ENCODE measurements at regions not wholly inside any gene's neighbourhood (a gene's known extent, or its start where the extent isn't known, plus 50 kb on each side); places are given as distances from the start of the nearest gene placed in this dataset.
"Not testable (repeated sequence)": the region's sequence is repeated elsewhere in the genome, so short reads cannot be mapped to it uniquely, and the experiment has no call there.

GRCh38 chr2:57417007-57417406 lies 629.6 kb upstream of the VRK2 start:
- no peak overlapping the region for H3K27ac ChIP-seq
- DNase-seq = no peak
- intact Hi-C loops (cut with DNase I) = no loop called here
- no peaks in the 10 kb centered on the region for H3K27me3 ChIP-seq
- peaks cover 0 to 8% (median 7%) of the 10 kb centered on the region in 3 donors for H3K9me3 ChIP-seq
- no peak for TF ChIP-seq CTCF (IDR thresholded peaks at IDR 0.05)
- TF ChIP-seq POLR2A (IDR thresholded peaks at IDR 0.05) = no peak
- H3K4me1 ChIP-seq = no peaks in the 10 kb centered on the region
- no peaks in the 10 kb centered on the region for H3K36me3 ChIP-seq
- 48 to 63% methylated on average over 4 of the region's 4 CpGs for WGBS, 2 donors
- H3K4me3 ChIP-seq = no peak overlapping the region

DNA sequence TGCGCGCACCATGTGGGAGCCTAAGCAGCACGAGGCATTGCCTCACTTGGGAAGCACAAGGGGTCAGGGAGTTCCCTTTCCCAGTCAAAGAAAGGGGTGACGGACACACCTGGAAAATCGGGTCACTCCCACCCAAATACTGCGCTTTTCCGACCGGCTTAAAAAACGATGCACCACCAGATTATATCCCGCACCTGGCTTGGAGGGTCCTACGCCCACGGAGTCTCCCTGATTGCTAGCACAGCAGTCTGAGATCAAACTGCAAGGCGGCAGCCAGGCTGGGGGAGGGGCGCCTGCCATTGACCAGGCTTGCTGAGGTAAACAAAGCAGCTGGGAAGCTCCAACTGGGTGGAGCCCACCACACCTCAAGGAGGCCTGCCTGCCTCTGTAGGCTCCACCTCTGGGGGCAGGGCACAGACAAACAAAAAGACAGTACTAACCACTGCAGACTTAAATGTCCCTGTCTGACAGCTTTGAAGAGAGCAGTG lies 627.7 kb upstream of the VRK2 start:
- intact Hi-C loops (cut with DNase I); H3K4me3 ChIP-seq; H3K27me3 ChIP-seq; H3K9me3 ChIP-seq; H3K27ac ChIP-seq; H3K4me1 ChIP-seq; DNase-seq; H3K36me3 ChIP-seq: not testable (repeated sequence)
- WGBS, 2 donors = 60% methylated on average over 10 of the region's 14 CpGs; no CpG with 5 or more reads in 1 of the 2 donors

DNA sequence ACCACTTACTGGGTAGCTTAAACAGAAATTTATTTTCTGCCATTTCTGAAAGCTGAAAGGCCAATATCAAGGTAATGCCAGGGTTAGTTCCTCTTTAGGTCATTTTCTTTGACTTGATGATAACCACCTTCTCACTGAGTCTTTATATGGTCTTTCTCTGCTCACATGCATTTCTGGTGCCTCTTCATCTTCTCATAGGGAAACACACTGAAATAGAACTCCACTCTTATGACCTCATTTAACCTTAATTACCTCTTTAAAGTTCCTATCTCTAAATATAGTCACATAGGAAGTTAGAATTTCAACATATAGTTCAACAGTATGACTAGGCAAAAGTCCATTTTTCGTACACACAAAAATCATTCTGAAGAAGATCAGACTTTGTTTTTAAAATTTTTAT lies 616.8 kb upstream of the VRK2 start:
- Histone ChIP-seq H3K4me3 (no peak overlapping the region), H3K36me3 (no peaks in the 10 kb centered on the region), H3K27me3 (no peaks in the 10 kb centered on the region), H3K9me3 (no peaks in the 10 kb centered on the region), H3K27ac (no peak overlapping the region), H3K4me1 (no peaks in the 10 kb centered on the region)
- no peak for DNase-seq
- intact Hi-C loops (cut with DNase I) = no loop called here
- TF ChIP-seq POLR2A (IDR thresholded peaks at IDR 0.05) (no peak), CTCF (IDR thresholded peaks at IDR 0.05) (no peak)
- WGBS, 2 donors = 59 to 68% methylated on average over 1 of the region's 1 CpG

- intact Hi-C loops (cut with DNase I) = no loop called here
- TF ChIP-seq CTCF (IDR thresholded peaks at IDR 0.05) = no peak
- TF ChIP-seq POLR2A (IDR thresholded peaks at IDR 0.05) = no peak
- H3K36me3 ChIP-seq = no peaks in the 10 kb centered on the region
- 9 to 53% methylated on average over 1 of the region's 1 CpG for WGBS, 2 donors
- H3K9me3 ChIP-seq = no peaks in the 10 kb centered on the region
- DNase-seq = no peak
- no peak overlapping the region for H3K4me3 ChIP-seq
- H3K27me3 ChIP-seq = no peaks in the 10 kb centered on the region
- H3K4me1 ChIP-seq = no peaks in the 10 kb centered on the region
- H3K27ac ChIP-seq = no peak overlapping the region
These were observed 614.1 kb upstream of the VRK2 start for GRCh38 chr2:57432528-57432927.

DNA sequence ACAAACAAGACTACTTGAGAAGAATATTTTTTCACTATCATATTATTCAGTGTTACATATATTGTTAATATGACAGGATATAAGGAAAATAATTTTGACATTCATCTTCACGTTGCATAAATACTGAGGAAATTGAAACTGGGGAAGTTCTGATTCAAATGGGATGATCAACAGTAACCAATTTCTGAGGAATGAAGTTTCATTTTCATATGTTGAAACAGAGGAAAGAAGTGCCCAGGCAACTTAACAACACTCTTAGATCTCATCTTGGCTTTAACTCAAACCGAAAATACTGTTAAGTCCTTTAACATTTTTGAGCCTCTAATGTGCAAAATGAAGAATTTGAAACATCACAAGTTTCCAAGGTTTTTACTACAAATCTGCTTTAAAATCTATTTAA lies 612.2 kb upstream of the VRK2 start:
- Histone ChIP-seq H3K36me3 (no peaks in the 10 kb centered on the region), H3K27me3 (no peaks in the 10 kb centered on the region), H3K27ac (no peak overlapping the region), H3K9me3 (no peaks in the 10 kb centered on the region), H3K4me1 (no peaks in the 10 kb centered on the region), H3K4me3 (no peak overlapping the region)
- TF ChIP-seq POLR2A (IDR thresholded peaks at IDR 0.05) = no peak
- TF ChIP-seq CTCF (IDR thresholded peaks at IDR 0.05) = no peak
- no peak for DNase-seq
- WGBS, 2 donors = 55 to 59% methylated on average over 2 of the region's 2 CpGs
- intact Hi-C loops (cut with DNase I) = no loop called here

- Histone ChIP-seq H3K36me3 (no peaks in the 10 kb centered on the region), H3K9me3 (no peaks in the 10 kb centered on the region), H3K27me3 (no peaks in the 10 kb centered on the region), H3K4me3 (no peak overlapping the region), H3K4me1 (no peaks in the 10 kb centered on the region), H3K27ac (no peak overlapping the region)
- 79 to 81% methylated on average over 1 of the region's 1 CpG for WGBS, 2 donors
- intact Hi-C loops (cut with DNase I) = no loop called here
- DNase-seq = no peak
- TF ChIP-seq POLR2A (IDR thresholded peaks at IDR 0.05) (no peak), CTCF (IDR thresholded peaks at IDR 0.05) (no peak)
These were observed 611.6 kb upstream of the VRK2 start for GRCh38 chr2:57434972-57435371.

Measured in esophagus squamous epithelium (tissue), 5 donors.